Stimulated activated CD4-positive, alpha-beta T cell treated with anti-CD3 and anti-CD28 coated beads, Interleukin-4, amount 100 ng/mL, for 24 hours (primary cell): ENCODE measurements at regions not wholly inside any gene's neighbourhood (a gene's known extent, or its start where the extent isn't known, plus 50 kb on each side); places are given as distances from the start of the nearest gene placed in this dataset.
"Not testable (repeated sequence)": the region's sequence is repeated elsewhere in the genome, so short reads cannot be mapped to it uniquely, and the experiment has no call there.

ENCODE experiments used
- DNase-seq: peaks from one replicate; pipeline ENCODE4 v3.0.0-alpha.2; 2020

DNA sequence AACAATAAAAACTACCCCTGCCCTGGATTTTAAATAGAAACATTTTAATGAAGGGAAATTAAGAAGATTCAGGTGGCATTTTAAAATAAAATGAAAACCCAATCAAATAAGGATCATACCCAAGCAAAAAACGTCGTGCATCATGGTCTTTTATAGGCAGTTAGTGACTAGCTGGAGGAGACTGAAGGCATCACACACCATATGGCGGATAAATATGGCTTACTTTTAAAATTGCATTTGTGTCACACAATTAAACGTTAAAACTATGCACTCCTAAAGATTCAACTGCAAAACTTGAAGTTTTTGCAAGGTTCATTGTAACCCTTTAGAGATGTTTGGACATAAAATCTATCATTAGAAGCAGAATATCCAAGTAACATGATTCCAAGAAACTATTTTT is 200.1 kb upstream of the NRG3 start:
- DNase-seq = no peak

DNA sequence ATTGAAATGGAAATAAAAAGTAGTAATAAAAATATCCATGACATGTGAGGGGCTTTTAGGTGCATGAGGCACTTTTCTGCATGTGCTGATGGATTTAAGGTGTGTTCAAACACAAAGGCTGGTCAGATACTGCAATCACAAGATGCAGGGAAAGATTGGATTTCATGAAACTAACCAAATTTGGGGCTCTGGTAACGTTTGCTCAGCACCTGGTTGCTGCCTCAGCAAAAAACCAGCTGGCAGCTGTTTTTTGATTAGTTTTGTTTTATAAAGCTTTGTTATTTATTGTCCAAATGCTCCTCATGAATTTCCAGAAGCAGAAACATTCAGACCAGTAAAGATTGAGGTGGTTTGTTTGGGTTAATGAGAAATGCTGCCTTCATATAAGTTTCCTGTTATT is 195.7 kb upstream of the NRG3 start:
- no peak for DNase-seq

DNA sequence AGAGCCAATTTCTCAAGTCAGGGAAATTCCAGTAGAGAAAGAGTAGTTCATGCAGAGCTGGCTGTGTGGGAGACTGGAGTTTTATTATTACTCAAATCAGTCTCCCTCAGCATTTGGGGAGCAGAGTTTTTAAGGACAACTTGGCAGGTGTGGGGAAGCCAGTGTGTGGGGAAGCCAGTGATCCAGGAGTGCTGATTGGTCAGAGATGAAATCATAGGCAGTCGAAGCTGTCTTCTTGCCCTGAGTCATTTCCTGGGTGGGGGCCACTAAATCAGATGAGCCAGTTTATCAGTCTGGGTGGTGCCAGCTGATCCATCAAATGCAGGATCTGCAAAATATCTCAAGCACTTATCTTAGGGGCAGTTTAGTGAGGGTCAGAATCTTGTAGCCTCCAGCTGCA is 194.6 kb upstream of the NRG3 start:
- DNase-seq = no peak

DNA sequence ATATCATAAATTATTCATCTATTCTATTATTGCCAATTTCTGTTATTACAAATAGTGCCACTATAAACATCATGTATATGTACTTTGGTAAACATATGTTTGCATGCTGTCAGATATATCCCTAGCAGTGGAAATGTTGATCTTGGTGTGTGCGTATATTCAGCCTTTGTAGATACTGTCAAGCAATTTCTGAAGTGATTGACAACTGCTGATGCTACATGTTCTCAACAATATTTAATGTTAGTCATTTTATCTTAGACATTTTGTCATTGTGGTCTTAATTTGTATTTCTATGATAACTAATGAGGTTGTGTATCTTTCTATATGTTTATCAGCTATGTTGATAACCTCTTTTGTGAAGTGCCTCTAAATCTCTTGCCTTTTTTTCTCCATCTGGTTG is 186.5 kb upstream of the NRG3 start:
- DNase-seq = no peak

DNA sequence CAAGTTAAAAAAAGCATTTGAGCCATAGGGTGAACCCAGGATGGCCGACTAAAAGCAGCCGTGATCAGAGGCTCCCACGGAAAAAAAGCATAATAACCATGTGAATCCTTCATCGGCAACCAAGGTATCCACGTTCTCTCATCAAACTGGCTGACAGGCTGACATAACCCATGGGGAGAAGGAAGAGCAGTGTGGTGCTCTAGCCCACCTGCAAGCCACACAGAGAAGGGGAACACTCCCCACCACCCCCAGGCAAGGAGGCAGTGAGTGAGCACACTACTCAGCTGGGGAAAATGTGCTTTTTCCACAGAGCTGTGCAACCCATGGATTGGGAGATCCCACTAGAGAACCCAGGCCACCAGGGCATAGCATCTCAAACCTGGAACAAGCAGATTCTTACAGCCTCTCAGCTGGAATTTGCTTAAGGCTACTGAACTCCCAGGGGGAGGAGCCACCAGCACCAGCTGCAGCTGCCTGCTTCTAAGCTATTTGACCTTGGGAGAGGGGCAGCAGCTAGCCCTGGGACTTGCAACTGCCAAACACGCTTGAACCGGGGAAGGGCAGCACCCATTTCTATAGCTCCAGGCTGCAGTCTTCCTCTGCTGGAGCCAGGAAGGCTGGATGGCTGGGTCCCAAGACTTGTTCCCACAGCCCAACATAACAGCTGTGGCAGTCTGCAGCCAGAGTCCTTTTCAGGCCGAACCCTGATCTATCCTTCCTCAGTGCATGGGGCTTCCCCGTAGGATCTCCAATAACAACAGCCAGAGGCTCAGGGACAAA is 178.2 kb upstream of the NRG3 start:
- DNase-seq = no peak

DNA sequence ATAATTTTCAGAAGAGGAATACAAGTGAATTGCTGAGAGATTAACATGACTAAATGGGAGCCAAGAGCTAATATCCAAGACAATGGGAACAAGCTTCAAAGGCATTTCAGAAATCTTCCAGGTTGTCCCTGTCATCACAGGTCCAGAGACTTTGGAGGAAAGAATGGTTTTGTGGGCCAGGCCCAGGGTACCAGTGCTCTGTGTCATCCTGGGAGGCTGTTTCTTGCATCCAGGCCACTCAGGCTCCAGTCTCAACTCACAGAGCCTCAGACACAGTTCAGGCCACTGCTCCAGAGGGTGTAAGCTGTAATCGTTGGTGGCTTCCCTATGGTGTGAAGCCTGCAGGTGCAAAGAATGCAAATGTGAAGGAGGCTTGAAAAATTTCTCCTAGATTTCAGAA is 170.4 kb upstream of the NRG3 start:
- DNase-seq = no peak

DNA sequence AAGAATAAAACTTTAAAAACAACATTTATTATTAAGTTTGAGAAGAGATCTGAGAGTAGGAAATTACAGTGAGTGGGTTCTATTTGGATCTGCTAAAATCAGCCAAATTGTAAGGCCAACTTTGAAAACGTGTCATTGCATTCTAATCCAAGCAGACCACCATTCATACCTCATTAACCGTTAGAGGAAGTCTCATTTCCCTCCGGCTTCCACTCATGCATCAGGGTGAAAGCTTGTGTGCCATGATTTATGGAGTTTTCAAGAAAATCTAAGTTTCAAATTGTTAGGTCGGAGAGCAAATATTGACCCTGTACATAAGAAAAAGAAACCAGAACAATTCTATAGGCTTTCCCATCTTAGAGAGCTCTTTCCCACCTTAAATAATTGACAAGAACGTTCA is 166.6 kb upstream of the NRG3 start:
- DNase-seq = no peak

DNA sequence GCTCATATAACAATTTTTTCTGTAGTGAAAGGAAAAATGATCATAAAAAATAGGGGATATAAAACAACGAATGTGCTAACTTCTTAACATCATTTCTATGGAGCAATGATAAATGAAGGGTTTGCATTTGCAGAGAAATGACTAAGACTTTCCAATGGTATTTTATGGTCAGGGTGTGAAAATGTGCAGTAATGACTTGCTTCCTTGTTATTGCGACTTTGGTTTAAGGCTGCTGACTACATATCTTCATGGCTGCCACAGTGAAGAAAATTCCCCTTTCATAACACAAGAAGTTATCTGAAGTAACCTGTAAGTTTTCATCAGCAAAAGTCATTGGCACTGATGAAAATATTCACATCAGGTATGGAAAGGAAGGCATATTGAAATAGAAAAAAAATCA is 166.1 kb upstream of the NRG3 start:
- DNase-seq = no peak

DNA sequence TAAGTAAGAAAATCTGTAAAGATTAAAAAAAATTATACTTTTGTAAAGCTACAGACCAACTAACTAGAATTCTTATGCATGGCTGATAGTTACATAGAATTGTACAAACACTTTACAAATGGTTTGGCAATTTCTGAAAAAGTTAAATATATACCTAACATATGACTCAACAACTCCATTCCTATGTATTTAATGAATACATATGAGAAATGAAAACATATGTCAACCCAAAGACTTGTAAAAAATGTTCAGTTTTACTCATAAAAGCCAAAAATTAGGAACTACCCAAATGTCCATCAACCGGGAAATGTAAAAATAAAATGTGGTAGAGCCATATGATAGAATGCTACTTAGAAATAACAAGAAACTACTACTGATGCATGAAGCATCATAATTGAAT is 152.6 kb upstream of the NRG3 start:
- DNase-seq = no peak

DNA sequence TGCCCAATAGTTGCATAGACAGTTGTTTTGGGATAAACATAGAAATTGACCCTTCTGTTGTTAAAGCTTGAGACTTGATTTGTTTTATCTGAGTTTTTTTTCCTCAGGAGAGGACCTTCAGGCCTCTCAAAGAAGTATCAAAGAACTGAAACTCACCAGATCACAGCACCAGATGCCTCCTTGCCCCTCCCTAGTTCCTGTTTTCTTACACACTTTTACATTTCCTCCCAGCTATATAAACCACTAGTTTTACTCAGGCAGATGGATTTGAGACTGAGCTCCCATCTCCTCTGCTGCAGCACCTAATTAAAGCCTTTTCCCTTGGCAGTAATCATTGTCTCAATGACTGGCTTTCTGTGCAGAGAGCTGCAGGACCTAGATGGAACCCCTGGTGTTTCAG is 150.6 kb upstream of the NRG3 start:
- no peak for DNase-seq

DNA sequence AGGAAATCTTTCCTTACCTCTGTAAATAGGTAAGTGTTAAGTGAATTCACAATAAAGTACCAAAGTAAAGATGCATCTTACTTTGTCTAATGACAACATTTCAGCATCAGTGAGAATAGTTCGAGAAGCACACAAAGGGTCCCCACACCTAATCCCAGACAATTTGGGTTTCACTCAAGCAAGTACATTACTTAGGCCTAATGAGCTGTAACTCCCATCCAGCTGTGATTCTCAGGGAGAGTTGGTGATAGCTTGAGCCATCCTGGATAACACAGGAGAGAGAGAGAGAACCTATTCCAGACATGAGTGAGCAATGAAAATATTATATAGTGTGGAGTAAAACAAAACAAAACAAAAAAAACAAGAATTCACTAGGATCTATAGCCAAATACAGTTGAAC is 149.1 kb upstream of the NRG3 start:
- no peak for DNase-seq

DNA sequence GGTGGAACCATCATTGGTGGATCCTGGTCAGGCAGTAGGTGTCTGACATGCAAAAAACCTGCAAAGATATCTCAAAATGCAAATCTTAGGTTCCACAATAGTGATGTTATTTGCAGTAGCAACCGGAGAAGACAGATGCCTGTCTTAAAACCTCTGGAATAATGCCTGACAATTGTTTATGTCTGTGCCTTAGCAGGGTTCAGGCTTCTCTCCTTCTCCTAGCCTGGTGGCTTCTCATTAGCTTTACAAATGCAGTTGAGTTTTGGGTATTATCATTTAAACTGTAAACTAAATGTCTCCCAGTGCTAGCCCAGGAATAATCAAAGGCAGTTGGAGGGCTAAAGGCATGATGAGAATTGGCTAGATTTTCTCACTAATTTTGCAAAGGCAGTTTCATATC is 146.3 kb upstream of the NRG3 start:
- no peak for DNase-seq

DNA sequence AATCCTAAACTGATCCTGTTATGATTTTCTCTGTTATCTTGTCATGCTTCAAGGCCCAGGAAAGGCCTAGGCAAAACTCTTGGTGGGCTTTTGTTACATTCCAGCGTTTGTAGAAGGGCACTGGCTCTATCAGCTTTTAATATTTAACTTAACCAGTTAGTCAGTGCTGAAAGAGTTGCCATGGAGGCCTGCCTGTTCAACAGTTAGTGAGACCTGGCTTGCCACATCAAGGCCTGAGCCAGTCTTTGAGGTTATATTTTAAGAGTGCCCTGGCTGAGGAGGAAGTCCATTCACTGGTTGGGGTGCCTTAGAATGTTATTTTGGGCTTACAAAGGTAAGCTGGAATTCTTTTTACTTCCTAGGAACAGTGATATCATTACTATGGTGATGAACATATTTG is 144.1 kb upstream of the NRG3 start:
- DNase-seq = no peak

DNA sequence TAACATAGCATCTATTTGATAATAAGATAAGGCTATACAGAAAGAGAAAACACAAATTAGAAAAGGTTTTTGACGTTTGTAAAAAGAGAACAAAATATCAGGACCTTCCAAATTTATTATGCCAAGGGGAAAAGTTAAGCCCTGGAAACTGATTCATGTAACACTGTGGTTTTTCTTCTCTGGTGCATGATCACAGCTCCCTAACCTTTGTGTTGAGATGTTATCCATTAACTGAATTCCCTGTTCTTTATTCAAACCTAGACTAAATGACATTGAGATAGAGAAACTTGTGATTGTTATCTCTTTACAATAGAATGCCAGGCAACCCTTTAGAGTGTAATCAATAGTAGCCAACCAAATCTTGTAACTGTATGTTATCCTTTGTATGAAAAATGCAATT is 141.5 kb upstream of the NRG3 start:
- no peak for DNase-seq

DNA sequence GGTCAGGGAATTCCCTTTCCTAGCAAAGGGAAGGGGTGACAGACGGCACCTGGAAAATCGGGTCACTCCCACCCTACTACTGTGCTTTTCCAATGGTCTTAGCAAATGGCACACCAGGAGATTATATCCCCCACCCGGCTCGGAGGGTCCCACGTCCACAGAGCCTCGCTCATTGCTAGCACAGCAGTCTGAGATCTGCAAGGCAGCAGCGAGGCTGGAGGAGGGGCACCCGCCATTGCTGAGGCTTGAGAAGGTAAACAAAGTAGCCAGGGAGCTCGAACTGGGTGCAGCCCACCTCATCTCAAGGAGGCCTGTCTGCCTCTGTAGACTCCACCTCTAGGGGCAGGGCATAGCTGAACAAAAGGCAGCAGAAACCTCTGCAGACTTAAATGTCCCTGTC is 139.8 kb upstream of the NRG3 start:
- DNase-seq = not testable (repeated sequence)

DNA sequence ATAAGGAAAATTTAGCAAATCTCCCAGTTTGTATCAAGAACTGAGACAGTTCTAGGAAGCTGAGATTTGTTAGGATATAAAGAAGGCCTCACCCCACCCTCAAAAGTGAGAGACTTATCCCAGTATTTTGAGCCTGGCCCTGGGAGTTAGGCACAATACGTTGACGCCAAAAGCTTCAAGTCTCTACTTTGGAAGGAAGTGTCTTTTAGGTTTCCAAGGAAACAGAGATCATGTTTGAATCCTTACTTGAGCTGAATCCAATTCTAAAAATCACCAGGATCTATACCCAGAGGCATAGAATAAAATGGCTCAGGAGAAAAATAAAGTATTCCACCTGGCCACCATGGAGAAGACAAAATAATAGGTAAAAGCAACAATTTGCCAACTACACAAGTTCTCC is 115.9 kb upstream of the NRG3 start:
- DNase-seq = no peak

DNA sequence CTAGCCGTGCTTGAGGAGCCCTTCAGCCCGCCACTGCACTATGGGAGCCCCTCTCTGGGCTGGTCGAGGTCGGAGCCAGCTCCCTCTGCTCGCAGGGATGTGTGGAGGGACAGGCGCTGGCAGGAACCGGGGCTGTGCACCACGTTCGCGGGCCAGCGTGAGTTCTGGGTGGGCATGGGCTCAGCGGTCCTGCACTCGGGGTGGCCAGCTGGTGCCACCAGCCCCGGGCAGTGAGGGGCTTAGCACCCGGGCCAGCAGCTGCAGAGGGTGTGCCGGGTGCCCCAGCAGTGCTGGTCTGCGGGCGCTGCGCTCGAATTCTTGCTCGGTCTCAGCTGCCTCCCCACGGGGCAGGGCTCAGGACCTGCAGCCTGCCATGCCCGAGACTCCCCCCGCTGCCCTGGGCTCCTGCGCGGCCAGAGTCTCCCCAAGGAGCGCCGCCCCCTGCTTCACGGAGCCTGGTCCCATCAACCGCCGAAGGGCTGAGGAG is 90.8 kb upstream of the NRG3 start:
- no peak for DNase-seq

DNA sequence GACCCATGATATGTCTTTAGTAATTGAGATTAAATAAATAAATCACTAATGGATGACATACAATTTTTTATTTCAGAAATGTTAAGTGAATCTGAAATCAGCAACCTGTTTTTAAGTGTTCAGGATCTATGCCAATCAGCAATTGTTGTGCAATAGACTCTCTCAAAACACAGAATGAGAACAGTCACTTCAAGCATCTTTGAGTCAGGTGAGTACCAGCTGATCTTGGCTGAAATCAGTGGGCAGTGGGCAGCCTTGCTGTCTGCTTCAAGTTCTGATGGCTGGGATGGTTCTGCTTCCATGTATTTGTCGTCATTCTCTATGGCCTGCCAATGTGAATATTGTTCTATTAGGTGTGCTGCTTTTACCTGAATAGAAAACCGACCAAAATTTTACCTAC is 82.3 kb upstream of the NRG3 start:
- DNase-seq = no peak

DNA sequence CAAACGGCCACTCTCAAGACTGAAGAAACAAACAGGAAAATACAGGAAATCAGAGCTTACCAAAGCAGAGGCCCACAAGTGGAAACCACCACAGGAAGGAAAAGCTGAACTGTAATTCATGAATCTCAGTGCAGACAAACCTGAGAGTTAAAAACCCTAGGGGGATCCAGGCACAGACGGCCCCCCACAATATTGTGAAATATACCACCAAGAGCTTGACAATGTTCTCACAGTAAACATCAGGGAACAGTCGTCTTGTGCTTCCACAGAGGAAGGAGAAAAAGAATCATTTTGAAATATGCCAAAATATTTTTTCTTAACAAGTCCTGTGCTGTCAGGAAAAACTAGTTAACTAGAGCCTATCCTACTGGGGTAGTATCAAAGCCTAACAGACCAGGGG is 68.2 kb upstream of the NRG3 start:
- DNase-seq = no peak

DNA sequence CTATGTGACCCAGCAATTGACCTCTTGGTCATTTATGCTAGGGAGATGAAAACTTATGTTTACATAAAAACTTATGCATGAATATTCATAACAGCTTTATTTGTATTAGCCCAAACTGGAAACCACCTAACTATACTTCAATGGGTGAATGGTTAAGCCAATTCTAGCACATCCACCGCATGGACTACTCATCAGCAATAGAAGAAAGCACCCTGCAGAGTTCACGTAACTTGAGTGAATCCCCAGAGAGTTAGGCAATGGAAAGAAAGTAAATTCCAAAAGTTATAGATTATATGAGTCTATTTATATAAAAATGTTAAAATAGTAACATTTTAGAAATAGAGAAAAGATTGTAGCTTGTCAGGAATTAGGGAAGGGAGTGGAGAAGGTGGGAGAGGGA is 60.2 kb upstream of the NRG3 start:
- DNase-seq = no peak

DNA sequence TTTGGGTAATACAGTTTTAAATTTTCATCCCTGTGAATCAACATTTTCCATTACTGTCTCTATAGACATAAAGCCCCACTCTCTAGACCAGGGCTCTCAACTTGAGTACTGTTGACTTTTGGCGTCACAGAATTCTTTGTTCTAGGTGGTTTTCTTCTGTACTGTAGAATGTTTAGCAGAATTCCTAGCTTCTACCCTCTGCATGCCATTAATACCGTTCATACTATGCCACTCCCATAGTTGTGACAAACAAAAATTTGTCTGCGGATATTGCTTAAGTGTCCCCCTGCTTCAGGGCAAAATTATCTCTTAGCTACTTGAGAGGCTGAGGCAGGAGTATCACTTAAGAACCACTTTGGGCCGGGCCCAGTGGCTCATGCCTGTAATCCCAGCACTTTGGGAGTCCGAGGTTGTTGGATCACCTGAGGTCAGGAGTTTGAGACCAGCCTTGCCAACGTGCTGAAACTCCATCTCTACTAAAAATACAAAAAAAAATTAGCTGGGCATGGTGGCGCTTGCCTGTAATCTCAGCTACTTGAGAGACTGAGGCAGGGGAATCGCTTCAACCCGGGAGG is 57.3 kb upstream of the NRG3 start:
- no peak for DNase-seq

DNA sequence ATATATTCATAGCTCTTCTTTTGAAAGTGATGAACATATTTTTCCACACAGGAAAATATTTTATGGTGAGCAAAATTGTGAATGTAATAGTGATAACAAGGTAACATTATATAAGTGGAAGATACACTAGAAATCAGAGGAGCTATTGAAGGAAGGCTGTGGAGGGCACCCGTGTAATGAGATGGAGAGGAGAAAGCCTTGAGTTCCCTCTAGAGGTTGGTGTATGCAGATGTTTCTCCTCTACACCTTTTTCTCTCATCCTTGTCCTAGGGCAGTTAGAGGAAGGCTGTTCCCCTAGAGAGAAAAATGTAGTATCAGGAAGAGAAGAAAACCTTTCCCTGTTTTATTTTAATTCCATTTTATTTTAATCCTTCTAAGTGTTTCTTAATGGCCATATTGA is 54.6 kb upstream of the NRG3 start:
- DNase-seq = no peak
